ENCODE measurements at regions not wholly inside any gene's neighbourhood (a gene's known extent, or its start where the extent isn't known, plus 50 kb on each side); places are given as distances from the start of the nearest gene placed in this dataset.

- ATAC-seq (peak; percentile 85), DNase-seq (ENCODE audit: low spot score) (peak; percentile 50)
- H3K4me1 ChIP-seq (ENCODE audit: insufficient read depth), result peaks cover 3% of the 10 kb centered on the region; the same call in 1 of the 2 replicates
- Mint-ChIP-seq H3K27me3 (ENCODE audit: insufficient read depth, low read depth, poor library complexity) (peaks cover 2% of the 10 kb centered on the region), H3K4me3 (no peak overlapping the region), H3K9me3 (no peaks in the 10 kb centered on the region), H3K27ac (0 out of 2 replicates have a peak overlapping the region, but pooled peaks have one; percentile 2), H3K36me3 (ENCODE audit: low read depth) (no peaks in the 10 kb centered on the region), H3K4me1 (peaks cover 16% of the 10 kb centered on the region)
- no peak overlapping the region for H3K27ac ChIP-seq (ENCODE audit: low read depth)
- H3K36me3 ChIP-seq (ENCODE audit: insufficient read depth), result no peaks in the 10 kb centered on the region
- no peaks in the 10 kb centered on the region for H3K9me2 ChIP-seq (ENCODE audit: insufficient read depth)
- H3K4me3 ChIP-seq, result no peak overlapping the region
- H3F3A ChIP-seq (replicated peaks; ENCODE audit: low read depth), result no peaks in the 10 kb centered on the region
- peak overlapping the region; percentile 70; the same call in 1 of the 2 replicates for H2AFZ ChIP-seq
- no peaks in the 10 kb centered on the region for H3K79me2 ChIP-seq (replicated peaks; ENCODE audit: insufficient read depth)
- H4K20me1 ChIP-seq (replicated peaks; ENCODE audit: insufficient read depth), result no peaks in the 10 kb centered on the region
- no peak overlapping the region for H3K4me2 ChIP-seq
- H3K27me3 ChIP-seq (ENCODE audit: insufficient read depth), result no peaks in the 10 kb centered on the region
- peak; percentile 37 to 77 for TF ChIP-seq CTCF (conservative IDR thresholded peaks at IDR 0.05; ENCODE audit: low read depth in 2 of 2)
- TF ChIP-seq, protein P1, sequence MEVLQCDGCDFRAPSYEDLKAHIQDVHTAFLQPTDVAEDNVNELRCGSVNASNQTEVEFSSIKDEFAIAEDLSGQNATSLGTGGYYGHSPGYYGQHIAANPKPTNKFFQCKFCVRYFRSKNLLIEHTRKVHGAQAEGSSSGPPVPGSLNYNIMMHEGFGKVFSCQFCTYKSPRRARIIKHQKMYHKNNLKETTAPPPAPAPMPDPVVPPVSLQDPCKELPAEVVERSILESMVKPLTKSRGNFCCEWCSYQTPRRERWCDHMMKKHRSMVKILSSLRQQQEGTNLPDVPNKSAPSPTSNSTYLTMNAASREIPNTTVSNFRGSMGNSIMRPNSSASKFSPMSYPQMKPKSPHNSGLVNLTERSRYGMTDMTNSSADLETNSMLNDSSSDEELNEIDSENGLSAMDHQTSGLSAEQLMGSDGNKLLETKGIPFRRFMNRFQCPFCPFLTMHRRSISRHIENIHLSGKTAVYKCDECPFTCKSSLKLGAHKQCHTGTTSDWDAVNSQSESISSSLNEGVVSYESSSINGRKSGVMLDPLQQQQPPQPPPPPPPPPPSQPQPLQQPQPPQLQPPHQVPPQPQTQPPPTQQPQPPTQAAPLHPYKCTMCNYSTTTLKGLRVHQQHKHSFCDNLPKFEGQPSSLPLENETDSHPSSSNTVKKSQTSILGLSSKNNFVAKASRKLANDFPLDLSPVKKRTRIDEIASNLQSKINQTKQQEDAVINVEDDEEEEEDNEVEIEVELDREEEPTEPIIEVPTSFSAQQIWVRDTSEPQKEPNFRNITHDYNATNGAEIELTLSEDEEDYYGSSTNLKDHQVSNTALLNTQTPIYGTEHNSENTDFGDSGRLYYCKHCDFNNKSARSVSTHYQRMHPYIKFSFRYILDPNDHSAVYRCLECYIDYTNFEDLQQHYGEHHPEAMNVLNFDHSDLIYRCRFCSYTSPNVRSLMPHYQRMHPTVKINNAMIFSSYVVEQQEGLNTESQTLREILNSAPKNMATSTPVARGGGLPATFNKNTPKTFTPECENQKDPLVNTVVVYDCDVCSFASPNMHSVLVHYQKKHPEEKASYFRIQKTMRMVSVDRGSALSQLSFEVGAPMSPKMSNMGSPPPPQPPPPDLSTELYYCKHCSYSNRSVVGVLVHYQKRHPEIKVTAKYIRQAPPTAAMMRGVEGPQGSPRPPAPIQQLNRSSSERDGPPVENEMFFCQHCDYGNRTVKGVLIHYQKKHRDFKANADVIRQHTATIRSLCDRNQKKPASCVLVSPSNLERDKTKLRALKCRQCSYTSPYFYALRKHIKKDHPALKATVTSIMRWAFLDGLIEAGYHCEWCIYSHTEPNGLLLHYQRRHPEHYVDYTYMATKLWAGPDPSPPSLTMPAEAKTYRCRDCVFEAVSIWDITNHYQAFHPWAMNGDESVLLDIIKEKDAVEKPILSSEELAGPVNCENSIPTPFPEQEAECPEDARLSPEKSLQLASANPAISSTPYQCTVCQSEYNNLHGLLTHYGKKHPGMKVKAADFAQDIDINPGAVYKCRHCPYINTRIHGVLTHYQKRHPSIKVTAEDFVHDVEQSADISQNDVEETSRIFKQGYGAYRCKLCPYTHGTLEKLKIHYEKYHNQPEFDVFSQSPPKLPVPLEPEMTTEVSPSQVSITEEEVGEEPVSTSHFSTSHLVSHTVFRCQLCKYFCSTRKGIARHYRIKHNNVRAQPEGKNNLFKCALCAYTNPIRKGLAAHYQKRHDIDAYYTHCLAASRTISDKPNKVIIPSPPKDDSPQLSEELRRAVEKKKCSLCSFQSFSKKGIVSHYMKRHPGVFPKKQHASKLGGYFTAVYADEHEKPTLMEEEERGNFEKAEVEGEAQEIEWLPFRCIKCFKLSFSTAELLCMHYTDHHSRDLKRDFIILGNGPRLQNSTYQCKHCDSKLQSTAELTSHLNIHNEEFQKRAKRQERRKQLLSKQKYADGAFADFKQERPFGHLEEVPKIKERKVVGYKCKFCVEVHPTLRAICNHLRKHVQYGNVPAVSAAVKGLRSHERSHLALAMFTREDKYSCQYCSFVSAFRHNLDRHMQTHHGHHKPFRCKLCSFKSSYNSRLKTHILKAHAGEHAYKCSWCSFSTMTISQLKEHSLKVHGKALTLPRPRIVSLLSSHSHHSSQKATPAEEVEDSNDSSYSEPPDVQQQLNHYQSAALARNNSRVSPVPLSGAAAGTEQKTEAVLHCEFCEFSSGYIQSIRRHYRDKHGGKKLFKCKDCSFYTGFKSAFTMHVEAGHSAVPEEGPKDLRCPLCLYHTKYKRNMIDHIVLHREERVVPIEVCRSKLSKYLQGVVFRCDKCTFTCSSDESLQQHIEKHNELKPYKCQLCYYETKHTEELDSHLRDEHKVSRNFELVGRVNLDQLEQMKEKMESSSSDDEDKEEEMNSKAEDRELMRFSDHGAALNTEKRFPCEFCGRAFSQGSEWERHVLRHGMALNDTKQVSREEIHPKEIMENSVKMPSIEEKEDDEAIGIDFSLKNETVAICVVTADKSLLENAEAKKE (CRISPR knock-in tag; IDR thresholded peaks at IDR 0.05), result no peak
- no peak for TF ChIP-seq EZH2phosphoT487 (IDR thresholded peaks at IDR 0.05; ENCODE audit: unreplicated experiment)
- no peak for TF ChIP-seq NANOG (IDR thresholded peaks at IDR 0.05; ENCODE audit: borderline replicate concordance)
These were observed 162.9 kb upstream of the PRSS58 start for GRCh38 chr7:142420554-142421362.

Measured in GM23338 (cell line).